GM12878 (cell line): ENCODE measurements at regions not wholly inside any gene's neighbourhood (a gene's known extent, or its start where the extent isn't known, plus 50 kb on each side); places are given as distances from the start of the nearest gene placed in this dataset.

ENCODE experiments used
- ATAC-seq: fragments of 200-7000 bp; cut with Tn5 transposase; 3 replicates; pipeline ENCODE4 v1.9.1; 2020; ENCODE audit warnings: mild to moderate bottlenecking, moderate library complexity
- BruUV-seq: library from RNA; stranded (reverse); fragments of 400-500 nt; replicated peaks from 2 replicates; lab custom pipeline; 2021; lab: Mats Ljungman, UMichigan
- CTCF ChIA-PET: fragments of 300-600 bp; sonication (Branson Sonifier 250); formaldehyde crosslinking; extraction: SDS; loops from one replicate; lab custom pipeline; 2021; ENCODE audit warnings: inconsistent platforms; lab: Yijun Ruan, JAX
- POLR2A ChIA-PET: fragments of 350-600 bp; formaldehyde crosslinking; extraction: SDS; loops from one replicate; lab custom pipeline; 2021; ENCODE audit warnings: inconsistent platforms; lab: Charles Lee
- RAD21 ChIA-PET: fragments of 300-600 bp; sonication (Branson Sonifier 250); formaldehyde crosslinking; loops from one replicate; lab custom pipeline; 2023; ENCODE audit warnings: antibody characterized with exemption; ENCODE audit not compliant: unreplicated experiment; lab: Charles Lee
- SMC1A ChIA-PET: fragments of 300-600 bp; sonication (Branson Sonifier 250); formaldehyde crosslinking; loops from one replicate; lab custom pipeline; 2023; ENCODE audit not compliant: unreplicated experiment, uncharacterized antibody; lab: Charles Lee
- DNase-seq: peaks from one replicate; pipeline ENCODE4 v3.0.0-alpha.2; 2011; ENCODE audit warnings: low read depth, low spot score
- FAIRE-seq: peaks from 3 replicates; lab custom pipeline; 2011; peaks lifted over from hg19 to GRCh38; lab: Jason Lieb, UNC
- H2AFZ ChIP-seq: 2 replicates; pipeline ENCODE4 v1.6.0; 2011; ENCODE audit warnings: low read depth, low read length, control low read depth; ENCODE audit not compliant: control insufficient read depth
- H3K27ac ChIP-seq: 2 replicates; pipeline ENCODE4 v1.5.1; 2011; ENCODE audit warnings: control low read depth; ENCODE audit not compliant: control insufficient read depth, insufficient read depth
- H3K27me3 ChIP-seq, 2 experiments: replicated peaks in 1 of 2; 2 replicates each; pipeline versions ENCODE4 v1.6.0 to v1.6.1; 2011; ENCODE audit warnings: low read length in 1 of 2; ENCODE audit not compliant: control insufficient read depth in 2 of 2, insufficient read depth in 2 of 2
- H3K36me3 ChIP-seq, 2 experiments: 2 replicates each; pipeline ENCODE4 v1.5.1; 2011; ENCODE audit warnings: low read length in 1 of 2; ENCODE audit not compliant: control insufficient read depth in 2 of 2, insufficient read depth in 2 of 2
- H3K4me1 ChIP-seq: 2 replicates; pipeline ENCODE4 v1.6.1; 2011; ENCODE audit warnings: mild to moderate bottlenecking, low read length, moderate library complexity, mixed read lengths; ENCODE audit not compliant: control insufficient read depth, insufficient read depth
- H3K4me2 ChIP-seq: 2 replicates; pipeline ENCODE4 v1.6.0; 2011; ENCODE audit warnings: control low read depth; ENCODE audit not compliant: control insufficient read depth, insufficient read depth
- H3K4me3 ChIP-seq: fragments of 200-600 bp; sonication (generic); 2 replicates; pipeline ENCODE4 v1.5.1; 2016
- H3K79me2 ChIP-seq: 2 replicates; pipeline ENCODE4 v1.6.0; 2011; ENCODE audit warnings: low read length; ENCODE audit not compliant: control insufficient read depth, insufficient read depth
- H3K9ac ChIP-seq: 2 replicates; pipeline ENCODE4 v1.8.0; 2011; ENCODE audit warnings: low read length, control low read depth, mixed read lengths; ENCODE audit not compliant: control insufficient read depth, insufficient read depth
- H3K9me3 ChIP-seq: replicated peaks from 3 replicates; pipeline ENCODE4 v1.5.1; 2011; ENCODE audit warnings: mild to moderate bottlenecking, low read length; ENCODE audit not compliant: control insufficient read depth, insufficient read depth
- H4K20me1 ChIP-seq: 2 replicates; pipeline ENCODE4 v1.6.0; 2011; ENCODE audit not compliant: control insufficient read depth, insufficient read depth
- EGR1 ChIP-seq, 2 experiments: IDR thresholded peaks; 1 replicate in 1 of 2; 2 replicates in 1 of 2; pipeline ENCODE4 v1.6.1; 2011 to 2012; ENCODE audit warnings: low read depth in 2 of 2, low read length in 2 of 2, borderline replicate concordance in 1 of 2, mild to moderate bottlenecking in 1 of 2, moderate library complexity in 1 of 2
- ESRRA ChIP-seq: IDR thresholded peaks from 2 replicates; pipeline ENCODE4 v1.6.1; 2012; ENCODE audit warnings: mild to moderate bottlenecking, low read length, improper control_type of control experiment
- KDM1A ChIP-seq: fragments of 200-600 bp; sonication (generic); IDR thresholded peaks from 2 replicates; pipeline ENCODE4 v1.6.1; 2016; ENCODE audit warnings: borderline replicate concordance
- PAX5 ChIP-seq: IDR thresholded peaks from 2 replicates; pipeline ENCODE4 v1.6.1; 2011; ENCODE audit warnings: low read depth, low read length, borderline replicate concordance
- POLR2AphosphoS5 ChIP-seq: IDR thresholded peaks from 2 replicates; pipeline ENCODE4 v1.6.1; 2011; ENCODE audit warnings: mild to moderate bottlenecking, low read length, inconsistent platforms
- RAD51 ChIP-seq: fragments of 450-650 bp; IDR thresholded peaks from 2 replicates; pipeline ENCODE4 v1.6.1; 2016; ENCODE audit warnings: moderate library complexity, mild to moderate bottlenecking, inconsistent platforms
- SP1 ChIP-seq: IDR thresholded peaks from one replicate; pipeline ENCODE4 v1.6.1; 2011; ENCODE audit warnings: low read depth, low read length
- STAT1 ChIP-seq: fragments of 450-650 bp; conservative IDR thresholded peaks from 2 replicates; pipeline ENCODE4 v1.6.1; 2014; ENCODE audit warnings: antibody characterized with exemption, mild to moderate bottlenecking
- ZBED1 ChIP-seq: IDR thresholded peaks from 2 replicates; pipeline ENCODE4 v1.6.1; 2016; ENCODE audit warnings: borderline replicate concordance
- ZNF384 ChIP-seq: IDR thresholded peaks from 2 replicates; pipeline ENCODE4 v1.6.1; 2012; ENCODE audit warnings: low read depth, mild to moderate bottlenecking, low read length, improper control_type of control experiment, borderline replicate concordance
- ZSCAN29 ChIP-seq: fragments of 450-650 bp; IDR thresholded peaks from 2 replicates; pipeline ENCODE4 v1.6.1; 2017; ENCODE audit warnings: mild to moderate bottlenecking, moderate library complexity
- ZZZ3 ChIP-seq: IDR thresholded peaks from 2 replicates; pipeline ENCODE4 v1.6.1; 2011; ENCODE audit warnings: low read depth; ENCODE audit not compliant: control insufficient read depth, insufficient read length
- WGBS: methylation state at CpG from one replicate; pipeline ENCODE4 v1.1.6; 2016; ENCODE audit warnings: low lambda C conversion rate; ENCODE audit not compliant: insufficient replicate concordance, insufficient coverage; ENCODE audit errors: missing lambda C conversion rate; 5-methylcytosine and 5-hydroxymethylcytosine counted together
- in situ Hi-C: fragments of 300-500 bp; cut with MboI; formaldehyde crosslinking; loops from 9 replicates; pipeline ENCODE4 v1.14.3; 2018; ENCODE audit warnings: mixed read lengths
- intact Hi-C: fragments of 100-400 bp; cut with micrococcal nuclease; formaldehyde crosslinking; loops from one replicate; pipeline ENCODE4 v1.14.2; 2022; ENCODE audit not compliant: unreplicated experiment
- TF ChIP-seq, protein P1 (sequence below): IDR thresholded peaks from 2 replicates; pipeline ENCODE4 v1.6.1; 2012; ENCODE audit warnings: low read depth, low read length, improper control_type of control experiment
- TF ChIP-seq, protein P2 (sequence below): fragments of 450-650 bp; formaldehyde crosslinking; IDR thresholded peaks from 2 replicates; pipeline ENCODE4 v1.5.0; 2022; ENCODE audit warnings: mild to moderate bottlenecking, missing genetic modification characterization
- TF ChIP-seq, protein P3 (sequence below): fragments of 450-650 bp; IDR thresholded peaks from 2 replicates; pipeline ENCODE4 v1.6.1; 2016; ENCODE audit warnings: mild to moderate bottlenecking, moderate library complexity, borderline replicate concordance

DNA sequence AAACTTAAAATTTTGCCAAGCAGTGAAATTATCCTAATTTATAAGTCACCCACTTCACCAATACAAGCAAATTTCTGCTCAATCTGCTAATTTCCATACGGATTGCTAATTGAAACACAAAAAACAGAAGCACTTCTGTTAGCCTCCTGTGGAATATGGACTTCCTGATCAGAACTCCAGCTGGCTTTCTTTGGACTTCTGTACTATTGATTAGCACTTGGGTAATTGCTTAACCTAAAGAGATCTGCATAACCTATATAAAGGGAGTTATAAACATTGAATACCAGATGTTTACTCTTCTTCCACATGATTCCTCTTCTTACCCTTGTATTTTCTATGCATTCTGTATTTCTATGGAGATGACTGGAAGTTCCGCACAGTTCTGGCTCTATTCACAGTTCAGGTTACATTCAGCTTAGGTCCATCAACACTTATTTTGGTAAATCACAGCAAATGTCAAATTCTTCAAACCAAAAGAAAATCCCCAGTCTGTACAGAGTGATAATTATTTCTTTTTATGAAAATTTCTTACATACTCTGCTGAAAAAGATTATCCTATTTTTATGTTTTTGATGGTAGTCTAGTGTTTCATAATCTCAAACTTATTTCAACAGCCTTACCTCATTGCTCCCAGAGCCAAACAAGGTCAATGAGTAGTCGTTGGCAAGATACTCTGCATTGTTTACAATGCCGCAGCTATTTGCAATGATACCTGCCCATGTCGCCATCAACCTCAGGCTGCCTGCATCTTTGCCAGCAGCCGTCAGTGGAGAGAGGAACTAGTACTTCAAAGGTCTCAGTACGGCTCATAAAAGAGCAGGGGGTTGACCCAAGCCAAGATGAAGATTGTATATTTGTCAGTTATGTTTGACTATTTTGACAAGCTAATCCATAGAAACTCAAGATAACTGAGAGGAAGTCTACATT, 225.6 kb downstream of the AHR start:
- no peak overlapping the region for H3K27ac ChIP-seq
- CTCF ChIA-PET, result interaction anchor here (0.8 to 4.1 kb wide), 2 partner anchors 46 to 222 kb away, joined by 3 to 17 read pairs; no protein-coding TSS in a partner anchor
- intact Hi-C loops (no loop called here), in situ Hi-C loops (no loop called here)
- POLR2A ChIA-PET, result interaction anchor here (1.8 kb wide), 1 partner anchor 13 kb away, joined by 4 read pairs; no protein-coding TSS in a partner anchor
- H4K20me1 ChIP-seq, result no peaks in the 10 kb centered on the region
- WGBS, result 16% methylated on average over 7 of the region's 7 CpGs
- no TSS peak for BruUV-seq
- SMC1A ChIA-PET, result interaction anchor here (0.8 to 5.2 kb wide), 13 partner anchors 9 to 515 kb away, joined by 3 to 24 read pairs (median 4); no protein-coding TSS in a partner anchor
- no peaks in the 10 kb centered on the region for H3K9me3 ChIP-seq
- H2AFZ ChIP-seq, result no peak overlapping the region
- H3K4me1 ChIP-seq, result no peaks in the 10 kb centered on the region
- H3K9ac ChIP-seq, result no peak overlapping the region
- DNase-seq (no peak), FAIRE-seq (no peak), ATAC-seq (no peak)
- no peaks in the 10 kb centered on the region for H3K27me3 ChIP-seq
- H3K4me2 ChIP-seq, result no peak overlapping the region
- RAD21 ChIA-PET, result interaction anchor here (0.7 to 1.5 kb wide), 6 partner anchors 13 to 222 kb away, joined by 3 to 4 read pairs (median 3); no protein-coding TSS in a partner anchor
- no peak overlapping the region for H3K4me3 ChIP-seq
- H3K36me3 ChIP-seq, result no peaks in the 10 kb centered on the region
- H3K79me2 ChIP-seq, result no peaks in the 10 kb centered on the region
- no peak for TF ChIP-seq KDM1A
- TF ChIP-seq, protein P1, sequence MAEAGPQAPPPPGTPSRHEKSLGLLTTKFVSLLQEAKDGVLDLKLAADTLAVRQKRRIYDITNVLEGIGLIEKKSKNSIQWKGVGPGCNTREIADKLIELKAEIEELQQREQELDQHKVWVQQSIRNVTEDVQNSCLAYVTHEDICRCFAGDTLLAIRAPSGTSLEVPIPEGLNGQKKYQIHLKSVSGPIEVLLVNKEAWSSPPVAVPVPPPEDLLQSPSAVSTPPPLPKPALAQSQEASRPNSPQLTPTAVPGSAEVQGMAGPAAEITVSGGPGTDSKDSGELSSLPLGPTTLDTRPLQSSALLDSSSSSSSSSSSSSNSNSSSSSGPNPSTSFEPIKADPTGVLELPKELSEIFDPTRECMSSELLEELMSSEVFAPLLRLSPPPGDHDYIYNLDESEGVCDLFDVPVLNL, result no peak
- TF ChIP-seq PAX5, result no peak
- TF ChIP-seq ZNF384, result no peak
- no peak for TF ChIP-seq EGR1 (IDR thresholded peaks at IDR 0.05; ENCODE audit: borderline replicate concordance in 1 of 2, low read depth in 2 of 2, low read length in 2 of 2)
- no peak for TF ChIP-seq STAT1
- TF ChIP-seq ZBED1, result no peak
- TF ChIP-seq POLR2AphosphoS5, result no peak
- TF ChIP-seq RAD51, result no peak
- no peak for TF ChIP-seq ZZZ3
- TF ChIP-seq SP1, result no peak
- no peak for TF ChIP-seq ZSCAN29
- TF ChIP-seq, protein P2, sequence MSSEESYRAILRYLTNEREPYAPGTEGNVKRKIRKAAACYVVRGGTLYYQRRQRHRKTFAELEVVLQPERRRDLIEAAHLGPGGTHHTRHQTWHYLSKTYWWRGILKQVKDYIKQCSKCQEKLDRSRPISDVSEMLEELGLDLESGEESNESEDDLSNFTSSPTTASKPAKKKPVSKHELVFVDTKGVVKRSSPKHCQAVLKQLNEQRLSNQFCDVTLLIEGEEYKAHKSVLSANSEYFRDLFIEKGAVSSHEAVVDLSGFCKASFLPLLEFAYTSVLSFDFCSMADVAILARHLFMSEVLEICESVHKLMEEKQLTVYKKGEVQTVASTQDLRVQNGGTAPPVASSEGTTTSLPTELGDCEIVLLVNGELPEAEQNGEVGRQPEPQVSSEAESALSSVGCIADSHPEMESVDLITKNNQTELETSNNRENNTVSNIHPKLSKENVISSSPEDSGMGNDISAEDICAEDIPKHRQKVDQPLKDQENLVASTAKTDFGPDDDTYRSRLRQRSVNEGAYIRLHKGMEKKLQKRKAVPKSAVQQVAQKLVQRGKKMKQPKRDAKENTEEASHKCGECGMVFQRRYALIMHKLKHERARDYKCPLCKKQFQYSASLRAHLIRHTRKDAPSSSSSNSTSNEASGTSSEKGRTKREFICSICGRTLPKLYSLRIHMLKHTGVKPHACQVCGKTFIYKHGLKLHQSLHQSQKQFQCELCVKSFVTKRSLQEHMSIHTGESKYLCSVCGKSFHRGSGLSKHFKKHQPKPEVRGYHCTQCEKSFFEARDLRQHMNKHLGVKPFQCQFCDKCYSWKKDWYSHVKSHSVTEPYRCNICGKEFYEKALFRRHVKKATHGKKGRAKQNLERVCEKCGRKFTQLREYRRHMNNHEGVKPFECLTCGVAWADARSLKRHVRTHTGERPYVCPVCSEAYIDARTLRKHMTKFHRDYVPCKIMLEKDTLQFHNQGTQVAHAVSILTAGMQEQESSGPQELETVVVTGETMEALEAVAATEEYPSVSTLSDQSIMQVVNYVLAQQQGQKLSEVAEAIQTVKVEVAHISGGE (CRISPR knock-in tag), result no peak
- TF ChIP-seq ESRRA, result no peak
- TF ChIP-seq, protein P3, sequence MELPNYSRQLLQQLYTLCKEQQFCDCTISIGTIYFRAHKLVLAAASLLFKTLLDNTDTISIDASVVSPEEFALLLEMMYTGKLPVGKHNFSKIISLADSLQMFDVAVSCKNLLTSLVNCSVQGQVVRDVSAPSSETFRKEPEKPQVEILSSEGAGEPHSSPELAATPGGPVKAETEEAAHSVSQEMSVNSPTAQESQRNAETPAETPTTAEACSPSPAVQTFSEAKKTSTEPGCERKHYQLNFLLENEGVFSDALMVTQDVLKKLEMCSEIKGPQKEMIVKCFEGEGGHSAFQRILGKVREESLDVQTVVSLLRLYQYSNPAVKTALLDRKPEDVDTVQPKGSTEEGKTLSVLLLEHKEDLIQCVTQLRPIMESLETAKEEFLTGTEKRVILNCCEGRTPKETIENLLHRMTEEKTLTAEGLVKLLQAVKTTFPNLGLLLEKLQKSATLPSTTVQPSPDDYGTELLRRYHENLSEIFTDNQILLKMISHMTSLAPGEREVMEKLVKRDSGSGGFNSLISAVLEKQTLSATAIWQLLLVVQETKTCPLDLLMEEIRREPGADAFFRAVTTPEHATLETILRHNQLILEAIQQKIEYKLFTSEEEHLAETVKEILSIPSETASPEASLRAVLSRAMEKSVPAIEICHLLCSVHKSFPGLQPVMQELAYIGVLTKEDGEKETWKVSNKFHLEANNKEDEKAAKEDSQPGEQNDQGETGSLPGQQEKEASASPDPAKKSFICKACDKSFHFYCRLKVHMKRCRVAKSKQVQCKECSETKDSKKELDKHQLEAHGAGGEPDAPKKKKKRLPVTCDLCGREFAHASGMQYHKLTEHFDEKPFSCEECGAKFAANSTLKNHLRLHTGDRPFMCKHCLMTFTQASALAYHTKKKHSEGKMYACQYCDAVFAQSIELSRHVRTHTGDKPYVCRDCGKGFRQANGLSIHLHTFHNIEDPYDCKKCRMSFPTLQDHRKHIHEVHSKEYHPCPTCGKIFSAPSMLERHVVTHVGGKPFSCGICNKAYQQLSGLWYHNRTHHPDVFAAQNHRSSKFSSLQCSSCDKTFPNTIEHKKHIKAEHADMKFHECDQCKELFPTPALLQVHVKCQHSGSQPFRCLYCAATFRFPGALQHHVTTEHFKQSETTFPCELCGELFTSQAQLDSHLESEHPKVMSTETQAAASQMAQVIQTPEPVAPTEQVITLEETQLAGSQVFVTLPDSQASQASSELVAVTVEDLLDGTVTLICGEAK, result no peak
